Stimulated activated CD4-positive, alpha-beta T cell treated with anti-CD3 and anti-CD28 coated beads, Interleukin-4, amount 100 ng/mL, for 24 hours (primary cell): ENCODE measurements at regions not wholly inside any gene's neighbourhood (a gene's known extent, or its start where the extent isn't known, plus 50 kb on each side); places are given as distances from the start of the nearest gene placed in this dataset.
"Not testable (repeated sequence)": the region's sequence is repeated elsewhere in the genome, so short reads cannot be mapped to it uniquely, and the experiment has no call there.

ENCODE experiments used
- DNase-seq: peaks from one replicate; pipeline ENCODE4 v3.0.0-alpha.2; 2020

DNA sequence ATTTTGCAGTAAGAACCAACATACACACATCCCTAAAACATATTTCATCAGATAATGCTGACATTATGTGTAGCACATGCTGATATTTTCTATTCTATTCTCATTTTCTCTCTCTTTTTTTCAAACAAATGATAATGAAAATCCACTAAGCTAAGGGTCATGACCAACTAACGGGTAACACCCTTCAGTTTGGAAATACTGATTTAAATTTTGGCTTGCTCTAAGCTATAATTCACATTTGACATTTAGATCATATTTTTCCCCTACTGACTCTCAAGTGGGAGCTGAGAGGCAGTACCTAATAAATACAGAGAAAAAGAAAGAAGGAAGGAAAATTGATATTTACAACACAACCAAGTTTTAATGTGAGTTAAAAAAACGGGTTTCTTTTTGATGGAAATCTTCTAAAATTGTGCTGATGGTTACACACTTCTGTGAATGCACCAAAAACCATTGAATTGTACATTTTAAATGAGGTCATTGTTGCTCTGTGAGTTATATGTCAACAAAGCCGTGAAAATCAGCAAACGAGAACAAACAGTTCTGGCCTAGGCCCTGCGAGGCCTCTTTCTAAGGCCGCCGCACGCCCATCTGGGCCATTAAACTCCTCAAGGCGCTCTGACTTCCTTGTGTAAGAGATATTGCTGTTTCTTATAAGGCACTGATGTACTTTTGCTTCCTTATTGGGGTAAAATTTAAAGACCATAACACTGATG lies 124.2 kb downstream of the GALR1 start:
- DNase-seq: no peak

GRCh38 chr18:77374446-77374805 lies 124.8 kb downstream of the GALR1 start:
- no peak for DNase-seq

DNA sequence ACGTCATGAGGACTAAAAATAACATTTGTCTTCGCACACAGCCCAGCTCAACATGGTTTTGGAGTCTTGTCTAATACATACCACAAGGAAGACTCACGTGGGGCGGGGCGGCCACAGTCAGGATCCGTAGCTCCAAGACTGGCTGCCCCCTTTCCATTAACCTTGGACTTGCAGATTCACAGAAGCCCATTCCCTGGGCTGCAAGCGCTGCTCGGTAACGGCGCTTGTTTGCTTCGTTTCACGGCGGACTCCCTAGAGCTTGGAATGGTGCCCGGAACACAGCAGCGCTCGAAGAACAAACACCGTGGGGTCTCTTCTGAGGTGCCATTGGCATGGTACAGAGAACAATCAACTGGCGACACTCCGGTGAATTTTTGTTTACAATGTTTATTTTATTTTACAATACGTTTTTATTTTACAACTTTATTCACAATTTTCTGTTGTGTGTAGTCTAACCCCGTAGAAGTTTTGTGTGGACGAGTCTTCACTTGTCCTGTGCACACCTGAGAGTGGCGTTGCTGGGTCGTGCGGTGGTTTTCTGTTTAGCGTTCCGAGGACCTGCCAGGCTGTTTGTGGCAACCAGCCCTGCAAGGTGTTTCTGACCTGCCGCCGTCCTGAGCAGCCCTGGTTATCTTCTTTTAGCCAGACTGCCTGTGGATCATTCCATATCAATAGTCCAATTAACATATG lies 126.5 kb downstream of the GALR1 start:
- no peak for DNase-seq

DNA sequence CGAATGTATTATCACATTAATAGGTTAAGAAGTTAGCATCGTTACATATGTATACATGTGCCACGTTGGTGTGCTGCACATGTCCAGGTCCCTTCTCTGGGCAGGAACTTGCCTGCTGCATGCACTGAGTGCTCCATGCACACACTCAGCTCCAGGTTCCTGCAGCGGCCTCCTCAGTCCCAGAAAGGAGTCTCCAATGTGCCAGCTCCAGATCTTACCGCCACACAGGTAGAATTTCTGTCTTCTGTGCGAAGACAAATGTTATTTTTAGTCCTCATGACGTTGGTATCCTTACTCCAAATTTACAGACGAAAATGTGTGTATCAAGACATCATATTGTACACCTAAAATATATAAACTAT lies 127.1 kb downstream of the GALR1 start:
- DNase-seq: no peak

GRCh38 chr18:77377813-77378212 lies 128.2 kb downstream of the GALR1 start:
- no peak for DNase-seq

DNA sequence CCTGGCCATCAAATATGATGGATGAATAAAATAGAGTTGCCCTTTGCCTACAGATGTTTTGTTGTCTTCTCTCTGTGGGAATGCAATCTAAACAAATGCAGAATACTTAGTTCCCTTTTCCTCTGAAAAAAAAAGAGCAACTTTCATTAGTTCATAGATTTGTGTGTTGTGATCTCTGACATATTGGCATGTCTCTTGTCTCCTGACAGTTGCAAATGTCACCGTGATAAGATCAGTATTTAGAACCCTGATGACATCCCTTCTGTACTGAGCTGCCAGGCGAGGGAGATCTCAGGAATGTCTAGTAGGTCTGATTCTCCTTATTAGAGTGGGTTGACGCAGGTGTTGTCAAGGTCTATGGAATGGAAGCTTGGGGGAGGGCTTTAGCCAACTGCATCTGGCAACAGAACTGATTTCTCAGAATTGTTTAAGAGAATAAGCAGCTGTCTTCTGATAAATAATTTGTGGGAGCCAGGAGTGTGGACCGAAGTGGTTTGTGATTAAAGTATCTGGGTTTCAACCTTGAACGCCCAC lies 130.4 kb downstream of the GALR1 start:
- DNase-seq: no peak

DNA sequence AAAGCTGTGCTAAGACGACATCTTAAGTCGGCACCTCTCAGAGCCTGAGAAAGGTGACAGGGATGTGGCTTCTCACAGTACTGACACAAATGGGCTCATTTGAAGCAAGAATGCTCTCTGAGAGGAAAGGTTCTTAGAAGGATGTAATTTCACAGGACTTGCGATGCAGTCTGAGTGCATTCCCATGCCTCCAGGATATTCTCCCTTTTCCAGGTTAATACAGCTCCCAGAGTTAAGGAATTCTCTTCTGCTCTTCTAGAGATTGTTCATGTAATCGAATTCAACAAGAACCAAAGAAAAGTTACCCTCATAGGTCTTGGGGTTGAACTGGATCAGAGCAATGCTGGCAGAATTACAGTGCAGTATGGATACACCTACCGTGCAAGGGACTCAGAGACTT lies 131.0 kb downstream of the GALR1 start:
- no peak for DNase-seq

DNA sequence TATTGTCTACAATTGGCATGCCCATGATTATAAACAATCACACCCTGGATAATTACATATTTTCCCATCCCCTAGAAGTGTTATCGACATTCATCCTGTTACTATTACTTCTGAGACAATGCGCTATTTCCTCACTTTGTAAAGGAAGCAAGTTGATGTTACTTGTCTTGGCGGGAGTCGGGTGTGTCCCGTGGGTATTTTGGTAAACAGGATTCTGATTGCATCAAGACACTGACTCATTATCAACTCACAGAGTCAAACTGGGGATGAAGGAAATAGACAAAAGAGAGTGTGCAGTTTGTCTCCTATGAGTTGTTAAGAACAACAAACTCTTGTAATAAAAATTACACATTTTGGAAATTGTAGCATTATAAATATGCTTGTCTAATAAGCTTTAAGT lies 142.7 kb downstream of the GALR1 start:
- no peak for DNase-seq

DNA sequence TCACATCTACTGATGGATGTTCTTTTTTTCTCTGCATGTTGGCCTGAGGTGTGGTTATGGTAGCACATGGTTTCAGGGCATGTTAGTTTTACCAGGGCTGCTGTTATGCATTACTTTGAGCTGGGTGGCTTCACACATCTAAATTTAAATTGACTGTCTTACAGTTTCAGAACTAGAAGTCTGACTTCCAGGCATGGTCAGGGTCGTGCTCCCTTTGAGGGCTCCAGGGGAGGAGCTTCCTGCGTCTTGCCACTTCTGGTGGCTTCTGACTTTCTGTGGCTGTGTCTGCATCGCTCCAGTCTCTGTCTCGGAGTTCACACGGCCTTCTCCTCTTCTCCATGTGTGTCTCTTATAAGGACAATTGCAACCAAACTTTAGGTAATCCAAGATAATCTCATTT lies 143.9 kb downstream of the GALR1 start:
- DNase-seq: no peak

GRCh38 chr18:77395953-77396352 lies 146.3 kb downstream of the GALR1 start:
- DNase-seq: no peak

- no peak for DNase-seq
These were observed 147.4 kb downstream of the GALR1 start for GRCh38 chr18:77397056-77397455.

DNA sequence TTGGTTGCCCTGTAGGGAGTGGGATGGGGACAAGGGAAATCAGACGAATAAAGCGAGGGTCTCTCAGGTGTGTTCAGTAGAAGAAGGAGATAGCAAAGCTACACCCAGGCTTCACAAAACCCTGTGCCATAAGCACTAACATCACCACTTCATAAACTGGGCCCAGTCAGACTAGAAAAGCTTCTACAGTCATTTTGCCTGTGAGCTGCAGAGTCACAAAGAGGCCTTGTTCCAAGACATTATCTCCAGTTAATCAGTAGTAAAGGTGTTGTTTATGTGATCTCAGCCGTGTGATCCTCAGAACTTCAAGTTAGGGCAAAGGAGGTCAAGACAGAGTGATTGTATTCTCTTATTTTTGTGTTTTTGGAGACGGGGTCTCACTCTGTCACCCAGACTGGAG lies 148.0 kb downstream of the GALR1 start:
- DNase-seq: no peak

DNA sequence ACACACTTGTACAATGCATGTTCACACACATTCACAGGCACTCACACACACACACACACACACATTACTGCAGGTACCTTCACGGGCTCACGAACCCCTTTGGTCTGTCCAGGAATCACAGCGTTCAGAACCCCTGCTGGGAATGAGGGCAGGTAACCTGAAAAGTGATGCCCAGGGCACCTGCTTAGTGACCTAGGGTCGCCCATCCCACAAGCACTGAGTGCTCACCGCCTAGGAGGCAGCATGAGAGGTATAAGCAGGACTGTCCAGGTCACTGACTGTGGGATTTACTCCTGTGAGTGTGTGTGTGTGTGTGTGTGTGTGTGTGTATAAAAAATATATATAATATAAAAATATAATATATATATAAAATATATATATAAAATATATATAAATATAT lies 150.9 kb downstream of the GALR1 start:
- DNase-seq: no peak

- no peak for DNase-seq
These were observed 151.5 kb downstream of the GALR1 start for GRCh38 chr18:77401173-77401572.

DNA sequence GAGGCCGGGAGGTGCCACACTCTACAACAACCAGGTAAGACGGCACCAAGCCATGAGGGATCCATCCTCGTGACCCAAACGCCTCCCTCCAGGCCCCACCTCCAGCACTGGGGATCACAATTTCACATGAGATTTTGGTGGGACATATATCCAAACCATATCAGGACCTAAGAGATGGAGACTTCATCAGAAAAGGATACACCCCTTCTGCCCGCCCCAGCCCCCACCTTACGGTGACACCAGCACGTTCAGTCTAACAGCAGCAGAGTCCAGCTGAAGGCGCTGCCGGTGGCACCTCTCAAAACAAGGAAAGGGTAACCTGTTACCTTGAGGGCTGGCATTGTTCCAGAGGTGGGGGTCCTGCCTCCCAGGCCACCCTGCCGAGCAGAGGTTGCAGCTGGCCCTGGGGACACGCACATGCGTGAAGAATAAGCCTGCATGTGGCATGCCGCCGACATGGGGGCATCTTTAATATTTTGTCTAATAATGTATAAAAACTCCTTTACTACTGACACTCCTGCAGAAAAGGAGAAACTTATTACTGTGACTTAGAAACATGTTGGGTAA lies 154.4 kb downstream of the GALR1 start:
- DNase-seq: no peak

DNA sequence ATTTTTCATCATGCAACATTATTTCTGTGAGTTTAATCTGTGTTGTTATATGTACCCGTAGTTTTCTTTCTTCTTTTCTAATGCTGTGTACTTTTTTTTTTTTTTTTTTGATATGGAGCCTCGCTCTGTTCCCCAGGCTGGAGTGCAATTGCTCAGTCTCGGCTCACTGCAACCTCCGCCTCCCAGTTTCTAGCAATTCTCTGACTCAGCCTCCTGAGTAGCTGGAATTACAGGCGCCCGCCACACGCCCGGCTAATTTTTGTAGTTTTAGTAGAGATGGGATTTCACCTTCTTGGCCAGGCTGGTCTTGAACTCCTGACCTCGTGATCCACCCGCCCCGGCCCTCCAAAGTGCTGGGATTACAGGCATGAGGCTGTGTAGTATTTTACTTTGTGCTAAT lies 155.4 kb downstream of the GALR1 start:
- DNase-seq: no peak

DNA sequence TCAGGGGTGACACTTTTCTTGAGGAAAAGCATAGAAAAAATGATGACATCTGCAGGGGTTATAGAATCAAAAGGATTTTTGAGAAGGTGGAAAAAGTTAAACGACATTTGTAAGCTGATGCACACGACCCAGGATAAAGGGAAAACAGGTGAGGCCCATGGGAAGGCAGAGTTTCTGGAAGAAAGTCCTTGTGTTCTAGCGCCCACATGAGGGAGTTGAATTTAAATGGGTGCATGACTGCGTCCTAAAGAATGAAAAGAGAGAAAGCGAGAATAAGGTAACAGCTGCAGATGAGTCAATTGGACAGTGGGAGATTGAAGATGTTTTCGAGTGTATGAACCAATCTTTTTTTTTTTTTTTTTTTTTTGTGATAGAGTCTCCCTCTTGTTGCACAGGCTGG lies 158.1 kb downstream of the GALR1 start:
- DNase-seq: no peak

- not testable (repeated sequence) for DNase-seq
These were observed 171.9 kb downstream of the GALR1 start for GRCh38 chr18:77421546-77421945.

- DNase-seq: no peak
These were observed 173.6 kb downstream of the GALR1 start for GRCh38 chr18:77422974-77423867.

DNA sequence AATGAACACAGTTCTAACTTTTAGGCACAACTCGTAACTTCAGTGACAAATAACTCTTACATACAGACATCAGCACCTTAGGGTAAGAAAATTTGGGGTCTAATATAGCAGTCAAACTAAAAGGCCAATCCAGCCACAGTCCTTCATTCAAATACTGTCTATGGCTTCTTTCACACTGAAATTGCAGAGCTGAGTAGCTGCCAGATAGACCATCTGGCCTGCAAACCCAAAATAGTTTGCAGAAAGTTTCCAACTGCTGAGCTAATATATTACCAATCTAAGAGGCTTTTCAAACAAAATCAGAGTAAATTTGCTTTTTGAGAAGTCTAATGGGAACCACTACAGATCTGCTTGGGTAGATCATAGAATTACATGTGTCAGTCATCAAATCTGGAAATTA lies 183.4 kb downstream of the GALR1 start:
- DNase-seq: no peak

DNA sequence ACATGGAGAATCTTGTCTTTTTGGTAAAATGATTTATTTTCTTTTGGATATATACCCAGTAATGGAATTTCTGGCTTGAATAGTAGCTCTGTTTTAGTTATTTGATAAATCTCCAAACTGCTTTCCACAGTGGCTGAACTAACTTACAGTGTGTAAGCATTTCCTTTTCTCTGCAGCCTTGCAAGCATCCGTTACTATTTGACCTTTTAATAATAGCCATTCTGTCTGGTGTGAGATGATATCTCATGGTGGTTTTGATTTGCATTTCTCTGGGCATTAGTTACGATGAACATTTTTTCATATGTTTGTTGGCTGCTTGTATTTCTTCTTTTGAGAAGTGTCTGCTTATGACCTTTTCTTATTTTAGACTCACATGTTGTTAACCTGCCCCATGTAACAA lies 190.2 kb downstream of the GALR1 start:
- DNase-seq: no peak

DNA sequence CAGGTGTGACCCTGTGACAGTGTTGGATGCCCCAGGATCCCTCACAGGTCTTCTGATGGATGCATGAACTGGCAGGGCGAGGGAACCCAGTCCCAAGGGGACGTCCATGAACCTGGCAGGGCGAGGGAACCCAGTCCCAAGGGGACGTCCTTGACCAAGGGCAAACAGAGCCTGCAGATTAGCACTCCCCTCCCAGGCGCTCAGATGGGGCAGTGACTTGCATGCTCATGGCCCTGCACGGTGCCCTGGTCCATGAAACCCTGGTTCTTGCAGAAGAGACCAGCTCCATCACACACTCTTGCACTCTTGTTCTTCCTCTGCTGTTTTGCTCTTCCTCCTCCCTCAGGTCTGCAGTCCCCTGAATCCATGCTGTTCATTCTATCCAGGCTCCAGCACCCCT lies 192.7 kb downstream of the GALR1 start:
- no peak for DNase-seq

GRCh38 chr18:77444385-77444784 lies 194.7 kb downstream of the GALR1 start:
- no peak for DNase-seq
